ENCODE measurements at regions not wholly inside any gene's neighbourhood (a gene's known extent, or its start where the extent isn't known, plus 50 kb on each side); places are given as distances from the start of the nearest gene placed in this dataset.

- H2BK20ac ChIP-seq (ENCODE audit: low read depth, low read length): no peak overlapping the region
- no peak overlapping the region for H3K23ac ChIP-seq (ENCODE audit: low read depth, low read length)
- no peaks in the 10 kb centered on the region for H3K36me3 ChIP-seq (ENCODE audit: control insufficient read depth, insufficient read depth, low read length)
- no peak overlapping the region for H2AK9ac ChIP-seq (replicated peaks; ENCODE audit: low read depth, low read length, poor library complexity)
- no peaks in the 10 kb centered on the region for H3K27me3 ChIP-seq (ENCODE audit: control insufficient read depth, insufficient read depth, low read length)
- H3K4ac ChIP-seq (ENCODE audit: low read depth, low read length): no peak overlapping the region
- TF ChIP-seq CTCF (conservative IDR thresholded peaks at IDR 0.05; ENCODE audit: low read depth, low read length) (no peak), NFE2L2 (IDR thresholded peaks at IDR 0.05; ENCODE audit: low read depth, low read length) (no peak)
- no peak overlapping the region for H3K56ac ChIP-seq (ENCODE audit: extremely low read depth, insufficient read depth, low read length)
- no peak overlapping the region for H4K5ac ChIP-seq (ENCODE audit: low read depth, low read length)
- dilution Hi-C loops (cut with HindIII; ENCODE audit: low sequenced_read_pairs, unreplicated experiment) (no loop called here), in situ Hi-C loops (cut with MboI; ENCODE audit: low sequenced_read_pairs) (no loop called here), intact Hi-C loops (cut with micrococcal nuclease) (no loop called here)
- no peak overlapping the region for H2AK5ac ChIP-seq (ENCODE audit: low read depth, low read length)
- no peaks in the 10 kb centered on the region for H3K4me1 ChIP-seq (ENCODE audit: control insufficient read depth, insufficient read depth, low read length)
- H4K8ac ChIP-seq (ENCODE audit: low read depth in 2 of 2, low read length in 2 of 2): no peak overlapping the region
- H2BK5ac ChIP-seq (ENCODE audit: low read depth, low read length, poor library complexity, severe bottlenecking): no peak overlapping the region
- ChIA-PET CTCF (interaction anchor here (0.6 kb wide), 1 partner anchor 394 kb away, joined by 4 read pairs; no protein-coding TSS in a partner anchor), POLR2A (ENCODE audit: unreplicated experiment) (no interaction called here)
- H3K9me3 ChIP-seq (ENCODE audit: control insufficient read depth, insufficient read depth, low read length): no peaks in the 10 kb centered on the region
- H2BK15ac ChIP-seq (ENCODE audit: low read depth, low read length): no peak overlapping the region
- no peak overlapping the region for H4K91ac ChIP-seq (ENCODE audit: insufficient read depth, low read depth, low read length)
- no peaks in the 10 kb centered on the region for H4K20me1 ChIP-seq (ENCODE audit: insufficient read depth, low read length)
- no peaks in the 10 kb centered on the region for H3K9me1 ChIP-seq (ENCODE audit: insufficient read depth, low read length)
- no peak overlapping the region for H3K9ac ChIP-seq (ENCODE audit: low read depth, low read length)
- BruUV-seq (replicated peaks): no TSS peak
- ATAC-seq (ENCODE audit: low read depth) (no peak), DNase-seq (no peak)
- H3K14ac ChIP-seq (replicated peaks; ENCODE audit: low read depth, low read length): no peak overlapping the region
- H3K27ac ChIP-seq (ENCODE audit: insufficient read depth, low read length): no peak overlapping the region
- H2AFZ ChIP-seq (replicated peaks; ENCODE audit: low read length, poor library complexity): no peak overlapping the region
- H3K4me3 ChIP-seq (ENCODE audit: insufficient read depth, low read depth, low read length): no peak overlapping the region
- no peak overlapping the region for H3K4me2 ChIP-seq (ENCODE audit: low read depth, low read length)
- H2BK120ac ChIP-seq (ENCODE audit: low read depth, low read length): no peak overlapping the region
- no peak overlapping the region for H3K18ac ChIP-seq (ENCODE audit: low read depth, low read length)
- no peaks in the 10 kb centered on the region for H3K79me1 ChIP-seq (ENCODE audit: low read depth in 1 of 2, low read length in 2 of 2)
Observed at GRCh38 chr18:27763341-27763740, 413.6 kb downstream of the CDH2 start.
